NCI-H128 (cell line): ENCODE measurements at regions not wholly inside any gene's neighbourhood (a gene's known extent, or its start where the extent isn't known, plus 50 kb on each side); places are given as distances from the start of the nearest gene placed in this dataset.
"Not testable (repeated sequence)": the region's sequence is repeated elsewhere in the genome, so short reads cannot be mapped to it uniquely, and the experiment has no call there.

Source experiments
- DNase-seq: peaks from one replicate; lab custom pipeline; 2025; ENCODE audit not compliant: unreplicated experiment; lab: John Stamatoyannopoulos, UW

- no peak for DNase-seq
Measured at GRCh38 chr17:33873201-33873617, 381.9 kb upstream of the CCL2 start.

- no peak for DNase-seq
Measured at GRCh38 chr17:33874617-33875060, 380.4 kb upstream of the CCL2 start.

DNA sequence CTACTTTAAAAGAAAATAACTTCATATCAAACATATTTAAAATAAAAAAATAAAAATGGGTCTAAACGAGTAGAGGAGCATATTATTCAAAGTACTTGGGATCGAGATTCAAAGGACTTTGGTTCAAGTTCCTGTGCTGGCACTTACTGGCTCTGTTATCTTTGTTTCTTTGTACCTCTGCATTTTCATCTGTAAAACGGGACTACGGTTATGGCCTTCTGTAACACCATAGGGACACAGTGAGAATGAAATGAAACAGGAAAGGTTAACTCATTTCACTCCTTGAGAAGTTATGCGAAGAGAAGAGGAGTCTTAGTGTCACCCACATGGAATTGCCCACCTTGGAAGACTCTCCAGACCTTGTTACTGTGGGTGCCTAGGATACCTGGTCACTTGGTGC is 379.1 kb upstream of the CCL2 start:
- no peak for DNase-seq

DNA sequence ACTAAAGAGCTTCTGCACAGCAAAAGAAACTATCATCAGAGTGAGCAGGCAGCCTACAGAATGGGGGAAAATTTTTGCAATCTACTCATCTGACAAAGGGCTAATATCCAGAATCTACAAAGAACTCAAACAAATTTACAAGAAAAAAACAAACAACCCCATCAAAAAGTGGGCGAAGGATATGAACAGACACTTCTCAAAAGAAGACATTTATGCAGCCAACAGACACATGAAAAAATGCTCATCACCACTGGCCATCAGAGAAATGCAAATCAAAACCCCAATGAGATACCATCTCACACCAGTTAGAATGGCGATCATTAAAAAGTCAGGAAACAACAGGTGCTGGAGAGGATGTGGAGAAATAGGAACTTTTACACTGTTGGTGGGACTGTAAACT is 372.8 kb upstream of the CCL2 start:
- DNase-seq, result not testable (repeated sequence)

DNA sequence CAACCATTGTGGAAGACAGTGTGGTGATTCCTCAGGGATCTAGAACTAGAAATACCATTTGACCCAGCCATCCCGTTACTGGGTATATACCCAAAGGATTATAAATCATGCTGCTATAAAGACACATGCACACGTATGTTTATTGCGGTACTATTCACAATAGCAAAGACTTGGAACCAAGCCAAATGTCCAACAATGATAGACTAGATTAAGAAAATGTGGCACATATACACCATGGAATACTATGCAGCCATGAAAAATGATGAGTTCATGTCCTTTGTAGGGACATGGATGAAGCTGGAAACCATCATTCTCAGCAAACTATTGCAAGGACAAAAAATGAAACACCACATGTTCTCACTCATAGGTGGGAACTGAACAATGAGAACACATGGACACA is 372.4 kb upstream of the CCL2 start:
- not testable (repeated sequence) for DNase-seq

- no peak for DNase-seq
Measured at GRCh38 chr17:33888455-33888854, 366.6 kb upstream of the CCL2 start.

GRCh38 chr17:33889040-33889439 is 366.0 kb upstream of the CCL2 start:
- no peak for DNase-seq

- no peak for DNase-seq
Measured at GRCh38 chr17:33889766-33890165, 365.3 kb upstream of the CCL2 start.

DNA sequence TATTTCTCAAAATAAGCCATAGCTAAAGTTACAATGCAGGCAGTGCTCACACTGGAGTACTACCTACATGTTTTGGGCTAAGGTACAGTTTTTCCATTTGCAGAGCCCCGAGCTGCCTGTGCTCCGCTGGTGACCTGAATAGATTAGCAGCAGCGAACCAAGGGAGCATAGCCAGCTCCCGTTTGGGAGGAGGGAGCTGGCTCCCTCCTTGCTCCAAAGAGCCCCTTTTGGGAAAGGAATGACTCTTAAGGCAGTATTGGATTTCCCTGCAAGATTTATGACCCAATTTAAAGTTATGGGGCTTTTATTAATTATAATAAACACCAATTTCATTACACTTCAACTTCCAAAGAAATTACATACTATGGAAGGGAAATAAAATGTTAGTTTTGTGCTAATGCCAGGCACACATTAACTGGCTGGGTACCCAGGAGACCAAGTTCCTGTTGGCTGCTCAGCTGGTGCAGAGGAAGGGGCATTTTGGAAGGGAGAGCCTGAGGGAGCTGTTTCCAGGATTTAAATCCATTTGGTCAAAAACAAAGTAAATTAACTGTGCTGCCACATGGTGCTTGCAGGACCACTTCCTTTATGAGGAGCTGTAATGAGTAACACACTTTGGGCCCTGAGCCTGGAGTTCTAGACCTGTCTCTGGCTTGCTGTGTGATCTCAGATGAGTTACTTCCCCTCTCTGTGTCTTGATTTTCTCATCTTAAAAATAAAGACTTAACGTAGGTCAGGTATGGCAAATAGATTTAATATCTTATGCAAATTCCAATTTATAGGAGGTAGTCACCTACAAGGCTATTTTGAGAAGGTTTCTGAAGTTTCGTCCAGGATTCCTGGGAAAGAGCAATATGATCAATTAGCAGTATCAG is 362.1 kb upstream of the CCL2 start:
- no peak for DNase-seq

DNA sequence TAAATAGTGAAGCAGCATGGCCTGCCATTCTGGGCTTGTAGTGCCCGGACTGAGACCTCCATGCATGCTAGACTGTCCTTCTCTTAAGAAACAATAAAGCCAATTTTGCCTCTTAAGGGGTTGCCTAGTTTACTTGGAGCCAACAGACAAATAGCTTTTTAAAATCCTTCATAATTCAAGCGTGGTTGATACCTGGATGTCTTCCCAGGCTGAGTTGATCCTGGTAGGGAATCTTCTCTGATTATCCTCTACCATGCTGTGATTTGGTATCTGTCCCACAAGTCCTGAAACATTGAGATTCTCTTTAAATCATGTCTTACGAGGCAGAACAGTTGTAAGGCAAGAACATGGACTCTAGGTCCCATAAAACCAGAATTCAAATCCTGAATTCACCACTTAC is 359.6 kb upstream of the CCL2 start:
- DNase-seq, result no peak

- no peak for DNase-seq
Measured at GRCh38 chr17:33896263-33896662, 358.8 kb upstream of the CCL2 start.

DNA sequence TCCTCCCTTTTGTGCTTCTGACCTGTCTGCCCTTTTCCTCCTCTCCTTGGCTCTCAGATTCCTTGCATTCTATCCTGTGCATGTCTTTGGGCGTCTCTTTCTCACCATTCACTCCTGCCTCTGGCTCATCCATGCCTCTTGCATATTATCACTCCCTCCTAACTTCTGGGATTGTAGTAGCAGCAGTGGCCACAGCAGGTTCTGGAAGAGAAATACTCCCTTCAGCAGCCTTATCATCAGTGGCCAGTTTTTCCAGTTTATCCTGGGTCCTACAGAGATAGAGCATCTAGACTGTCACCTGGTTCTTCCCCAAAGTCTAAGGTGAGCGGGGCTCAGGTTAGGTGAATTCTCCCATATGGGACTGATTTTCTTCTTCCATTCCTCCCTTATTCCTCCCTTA is 354.0 kb upstream of the CCL2 start:
- no peak for DNase-seq

DNA sequence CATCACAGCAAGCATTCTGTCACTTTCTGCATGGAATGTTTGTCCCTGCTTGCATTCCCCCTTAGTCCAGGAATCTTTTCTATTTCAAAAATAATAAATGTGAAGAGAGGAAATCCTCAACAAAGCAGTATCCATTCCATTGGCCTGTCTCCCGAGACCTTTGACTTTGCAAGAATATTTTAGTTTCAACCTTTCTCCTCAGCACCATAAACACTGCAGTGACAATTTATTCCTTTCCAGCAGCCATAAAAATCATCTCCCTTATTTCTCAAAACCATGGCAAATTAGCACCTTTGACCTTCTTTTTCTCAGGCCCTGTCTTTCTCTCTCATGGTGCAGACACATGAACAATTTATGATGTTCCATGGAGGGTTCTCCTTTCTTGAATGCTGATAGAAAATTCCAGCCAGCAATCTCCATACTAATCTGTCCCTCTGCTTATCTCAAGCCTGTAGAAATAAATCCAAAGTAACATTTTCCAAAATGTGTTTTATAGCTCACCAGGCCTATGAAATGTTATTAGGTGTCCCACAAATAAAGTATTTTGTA is 352.1 kb upstream of the CCL2 start:
- DNase-seq, result no peak

- DNase-seq, result no peak
Measured at GRCh38 chr17:33904476-33904875, 350.6 kb upstream of the CCL2 start.

GRCh38 chr17:33905338-33905800 is 349.7 kb upstream of the CCL2 start:
- DNase-seq, result no peak

GRCh38 chr17:33908363-33909064 is 346.6 kb upstream of the CCL2 start:
- DNase-seq, result no peak

DNA sequence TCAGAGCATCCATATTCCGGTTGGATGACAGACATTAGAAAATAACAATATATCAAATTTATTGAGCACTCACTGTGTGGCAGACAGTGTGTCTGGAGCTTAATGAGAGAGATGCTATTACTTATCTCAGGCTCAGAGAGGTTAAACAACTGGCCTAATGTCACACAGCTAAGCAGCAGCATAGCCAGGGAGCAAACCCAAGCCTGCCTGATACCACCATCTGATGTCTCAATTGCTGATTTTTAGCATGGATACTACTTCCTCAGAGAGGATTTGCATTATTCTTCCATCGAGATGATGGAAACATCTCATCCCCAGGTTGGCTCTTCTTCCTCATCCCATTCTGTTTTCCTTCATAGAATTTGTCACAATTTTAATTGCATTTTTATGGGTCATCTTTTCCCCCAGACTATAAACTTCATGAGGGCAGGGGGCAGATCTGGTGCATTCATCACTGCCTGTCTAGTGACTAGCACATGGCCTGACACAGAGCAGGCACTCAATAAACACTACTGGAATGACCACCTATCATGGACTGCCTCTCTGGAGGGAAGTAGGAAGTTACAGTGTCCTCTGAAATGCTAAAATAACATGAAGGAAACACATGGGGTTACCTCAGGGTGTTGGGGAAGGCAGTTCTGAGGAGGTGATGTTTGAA is 344.8 kb upstream of the CCL2 start:
- DNase-seq, result no peak

GRCh38 chr17:33914125-33914524 is 341.0 kb upstream of the CCL2 start:
- no peak for DNase-seq

DNA sequence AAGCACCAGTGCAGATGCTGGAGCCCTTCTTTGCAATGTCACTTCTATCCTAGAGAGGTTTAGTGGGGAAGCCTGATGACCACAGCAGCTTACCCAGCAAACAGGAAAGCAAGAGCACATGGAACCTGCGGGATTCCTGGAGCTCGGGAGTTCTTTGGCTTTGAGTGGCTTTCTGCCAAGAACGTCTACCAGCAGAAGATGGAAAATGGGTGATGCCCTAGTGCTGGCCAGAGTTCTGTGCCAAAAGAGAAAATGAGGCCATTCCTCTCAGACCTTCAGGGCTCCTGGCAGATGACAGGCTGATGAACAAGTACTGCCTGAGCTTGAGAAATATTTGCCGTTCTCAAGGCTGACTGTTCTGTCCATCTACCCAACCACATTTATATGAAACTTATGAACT is 332.1 kb upstream of the CCL2 start:
- no peak for DNase-seq

DNA sequence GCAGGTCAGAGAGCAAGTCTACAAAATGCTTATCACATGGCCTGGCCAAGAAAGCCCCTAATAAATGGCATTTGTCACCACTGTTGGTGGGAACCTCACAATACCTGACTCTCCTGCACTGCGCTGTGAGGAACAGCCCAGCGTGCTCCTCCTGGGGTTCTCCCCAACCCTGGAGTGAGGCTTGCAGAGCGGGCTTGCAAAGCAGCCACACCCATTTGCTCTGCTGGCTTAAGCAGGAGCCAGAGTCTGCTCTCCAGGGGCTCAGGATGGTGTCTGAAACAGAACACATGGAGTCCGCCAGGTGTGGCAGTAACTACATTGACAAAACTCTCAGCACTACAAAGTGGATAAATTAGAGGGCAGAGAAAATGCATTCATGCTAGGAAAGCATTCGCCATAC is 331.0 kb upstream of the CCL2 start:
- DNase-seq, result no peak

GRCh38 chr17:33925649-33926048 is 329.4 kb upstream of the CCL2 start:
- no peak for DNase-seq
